PC-3 (cell line): ENCODE measurements at regions not wholly inside any gene's neighbourhood (a gene's known extent, or its start where the extent isn't known, plus 50 kb on each side); places are given as distances from the start of the nearest gene placed in this dataset.

Experiments
- CTCF ChIP-seq: fragments of 300-600 bp; sonication (generic); conservative IDR thresholded peaks from 2 replicates; pipeline ENCODE4 v1.5.1; 2017; ENCODE audit warnings: antibody characterized with exemption, low read depth, mild to moderate bottlenecking, low read length
- EZH2phosphoT487 ChIP-seq: fragments of 300-600 bp; sonication (generic); IDR thresholded peaks from 2 replicates; pipeline ENCODE4 v1.6.1; 2018; ENCODE audit warnings: mild to moderate bottlenecking, antibody characterized with exemption, low read length, borderline replicate concordance

DNA sequence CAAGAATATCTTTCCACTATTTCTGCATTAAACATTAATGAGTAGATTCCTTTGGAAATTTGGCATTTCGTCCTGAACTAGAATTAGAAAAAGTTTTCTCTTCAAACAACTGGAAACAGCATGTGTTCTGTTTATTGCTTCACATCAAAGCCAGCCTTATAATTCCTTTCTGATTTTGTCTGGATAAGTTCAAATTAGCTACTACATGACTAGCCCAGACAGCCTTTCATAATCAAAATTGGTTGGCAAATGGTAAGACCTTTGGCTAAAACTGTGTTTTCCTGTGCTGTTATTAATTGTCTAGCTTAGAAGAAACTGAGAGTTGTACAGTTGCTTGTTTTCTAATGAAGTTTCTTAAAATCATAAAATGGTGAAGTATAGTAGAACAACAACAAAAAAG, 52.7 kb upstream of the P3H2 start:
- TF ChIP-seq CTCF (no peak), EZH2phosphoT487 (no peak)
